ENCODE measurements at regions not wholly inside any gene's neighbourhood (a gene's known extent, or its start where the extent isn't known, plus 50 kb on each side); places are given as distances from the start of the nearest gene placed in this dataset.

- no TSS peak for BruUV-seq (replicated peaks)
- intact Hi-C loops (cut with micrococcal nuclease), result no loop called here
- DNase-seq (ENCODE audit: unreplicated experiment), result no peak
- Mint-ChIP-seq H3K4me3 (ENCODE audit: unreplicated experiment) (no peak overlapping the region), H3K27me3 (ENCODE audit: insufficient read depth, unreplicated experiment) (peaks cover 42% of the 10 kb centered on the region), H3K27ac (ENCODE audit: low read depth, unreplicated experiment) (no peak overlapping the region), H3K36me3 (ENCODE audit: insufficient read depth, unreplicated experiment) (peaks cover 6% of the 10 kb centered on the region), H3K4me1 (ENCODE audit: insufficient read depth, unreplicated experiment) (no peaks in the 10 kb centered on the region), H3K9me3 (ENCODE audit: unreplicated experiment) (peaks cover 8% of the 10 kb centered on the region)
- CTCF ChIA-PET, result no interaction called here
- no peak for TF ChIP-seq CTCF (IDR thresholded peaks at IDR 0.05; ENCODE audit: unreplicated experiment)
- POLR2A ChIA-PET, result no interaction called here
Observed at GRCh38 chr7:156238366-156239133, 402.0 kb upstream of the RNF32 start.

- Mint-ChIP-seq H3K36me3 (ENCODE audit: insufficient read depth, unreplicated experiment) (peaks cover 6% of the 10 kb centered on the region), H3K9me3 (ENCODE audit: unreplicated experiment) (peaks cover 2% of the 10 kb centered on the region), H3K4me3 (ENCODE audit: unreplicated experiment) (no peak overlapping the region), H3K27ac (ENCODE audit: low read depth, unreplicated experiment) (no peak overlapping the region), H3K4me1 (ENCODE audit: insufficient read depth, unreplicated experiment) (no peaks in the 10 kb centered on the region), H3K27me3 (ENCODE audit: insufficient read depth, unreplicated experiment) (peaks cover 32% of the 10 kb centered on the region)
- TF ChIP-seq CTCF (IDR thresholded peaks at IDR 0.05; ENCODE audit: unreplicated experiment), result no peak
- ChIA-PET POLR2A (no interaction called here), CTCF (no interaction called here)
- intact Hi-C loops (cut with micrococcal nuclease), result no loop called here
- DNase-seq (ENCODE audit: unreplicated experiment), result no peak
- no TSS peak for BruUV-seq (replicated peaks)
Observed at GRCh38 chr7:156237614-156238013, 403.0 kb upstream of the RNF32 start.

GRCh38 chr7:156236936-156237599 is 403.5 kb upstream of the RNF32 start:
- CTCF ChIA-PET, result no interaction called here
- no TSS peak for BruUV-seq (replicated peaks)
- H3K27ac Mint-ChIP-seq (ENCODE audit: low read depth, unreplicated experiment), result no peak overlapping the region

More at GRCh38 chr7:156236936-156237599, 403.5 kb upstream of the RNF32 start:
- Mint-ChIP-seq H3K9me3 (ENCODE audit: unreplicated experiment) (no peaks in the 10 kb centered on the region), H3K4me3 (ENCODE audit: unreplicated experiment) (no peak overlapping the region), H3K36me3 (ENCODE audit: insufficient read depth, unreplicated experiment) (peaks cover 6% of the 10 kb centered on the region), H3K4me1 (ENCODE audit: insufficient read depth, unreplicated experiment) (no peaks in the 10 kb centered on the region), H3K27me3 (ENCODE audit: insufficient read depth, unreplicated experiment) (peaks cover 27% of the 10 kb centered on the region)
- intact Hi-C loops (cut with micrococcal nuclease), result no loop called here
- TF ChIP-seq CTCF (IDR thresholded peaks at IDR 0.05; ENCODE audit: unreplicated experiment), result no peak
- DNase-seq (ENCODE audit: unreplicated experiment), result no peak
- POLR2A ChIA-PET, result no interaction called here

Measured in MCF 10A (cell line).